NT2/D1 (cell line): ENCODE measurements at regions not wholly inside any gene's neighbourhood (a gene's known extent, or its start where the extent isn't known, plus 50 kb on each side); places are given as distances from the start of the nearest gene placed in this dataset.
"Not testable (repeated sequence)": the region's sequence is repeated elsewhere in the genome, so short reads cannot be mapped to it uniquely, and the experiment has no call there.

Experiments used
- DNase-seq: peaks from one replicate; pipeline ENCODE4 v3.0.0-alpha.2; 2011; ENCODE audit warnings: low read depth, low spot score
- H3K27me3 ChIP-seq: 2 replicates; pipeline ENCODE4 v1.6.0; 2011; ENCODE audit warnings: mild to moderate bottlenecking; ENCODE audit not compliant: insufficient read length, insufficient read depth
- H3K36me3 ChIP-seq: 2 replicates; pipeline ENCODE4 v1.6.1; 2011; ENCODE audit warnings: mild to moderate bottlenecking, low read length, mixed read lengths; ENCODE audit not compliant: insufficient read depth, insufficient read length
- H3K4me1 ChIP-seq: 2 replicates; pipeline ENCODE4 v1.5.1; 2011; ENCODE audit not compliant: insufficient read depth, insufficient read length
- H3K4me3 ChIP-seq: 2 replicates; pipeline ENCODE4 v1.5.1; 2011; ENCODE audit warnings: low read depth; ENCODE audit not compliant: insufficient read length
- H3K9ac ChIP-seq: 2 replicates; pipeline ENCODE4 v1.6.0; 2011; ENCODE audit warnings: low read depth; ENCODE audit not compliant: insufficient read length
- H3K9me3 ChIP-seq: 2 replicates; pipeline ENCODE4 v1.5.1; 2011; ENCODE audit warnings: mild to moderate bottlenecking, low read length; ENCODE audit not compliant: insufficient read depth
- SUZ12 ChIP-seq: IDR thresholded peaks from 2 replicates; pipeline ENCODE4 v1.6.1; 2011; ENCODE audit not compliant: insufficient read length, insufficient read depth; ENCODE audit errors: extremely low read depth
- YY1 ChIP-seq: IDR thresholded peaks from 2 replicates; pipeline ENCODE4 v1.6.1; 2011; ENCODE audit not compliant: insufficient read length, insufficient read depth
- ZNF274 ChIP-seq: IDR thresholded peaks from 2 replicates; pipeline ENCODE4 v1.6.1; 2011; ENCODE audit warnings: mild to moderate bottlenecking, low read depth, low read length

GRCh38 chr3:20456511-20456910 lies 270.5 kb upstream of the SGO1 start:
- Histone ChIP-seq H3K9ac (no peak overlapping the region), H3K9me3 (peaks cover 7% of the 10 kb centered on the region; the same call in 1 of the 2 replicates), H3K36me3 (no peaks in the 10 kb centered on the region), H3K4me1 (no peaks in the 10 kb centered on the region), H3K27me3 (no peaks in the 10 kb centered on the region), H3K4me3 (no peak overlapping the region)
- DNase-seq: no peak
- TF ChIP-seq SUZ12: no peak
- no peak for TF ChIP-seq ZNF274
- TF ChIP-seq YY1: no peak

- no peaks in the 10 kb centered on the region for H3K4me1 ChIP-seq
- no peak overlapping the region for H3K4me3 ChIP-seq
- H3K9me3 ChIP-seq: peaks cover 25% of the 10 kb centered on the region; the same call in 1 of the 2 replicates
- DNase-seq: no peak
- TF ChIP-seq ZNF274: no peak
- TF ChIP-seq YY1: no peak
- TF ChIP-seq SUZ12: no peak
- no peak overlapping the region for H3K9ac ChIP-seq
- no peaks in the 10 kb centered on the region for H3K27me3 ChIP-seq
- no peaks in the 10 kb centered on the region for H3K36me3 ChIP-seq
These were observed 265.2 kb upstream of the SGO1 start for GRCh38 chr3:20451170-20451569.

- no peaks in the 10 kb centered on the region for H3K27me3 ChIP-seq
- peaks cover 25% of the 10 kb centered on the region; the same call in 1 of the 2 replicates for H3K9me3 ChIP-seq
- H3K4me1 ChIP-seq: no peaks in the 10 kb centered on the region
- no peak overlapping the region for H3K4me3 ChIP-seq
- H3K36me3 ChIP-seq: no peaks in the 10 kb centered on the region
- no peak overlapping the region for H3K9ac ChIP-seq
- no peak for TF ChIP-seq SUZ12
- TF ChIP-seq YY1: no peak
- no peak for TF ChIP-seq ZNF274
- DNase-seq: no peak
These were observed 264.6 kb upstream of the SGO1 start for GRCh38 chr3:20450611-20451010.

- Histone ChIP-seq H3K36me3 (no peaks in the 10 kb centered on the region), H3K4me1 (no peaks in the 10 kb centered on the region), H3K27me3 (no peaks in the 10 kb centered on the region), H3K4me3 (no peak overlapping the region), H3K9me3 (no peaks in the 10 kb centered on the region), H3K9ac (no peak overlapping the region)
- DNase-seq: no peak
- TF ChIP-seq YY1: no peak
- no peak for TF ChIP-seq SUZ12
- no peak for TF ChIP-seq ZNF274
These were observed 256.8 kb upstream of the SGO1 start for GRCh38 chr3:20442846-20443245.

- H3K9me3 ChIP-seq, H3K36me3 ChIP-seq, H3K4me3 ChIP-seq, H3K9ac ChIP-seq, H3K4me1 ChIP-seq, DNase-seq, H3K27me3 ChIP-seq: not testable (repeated sequence)
These were observed 241.3 kb upstream of the SGO1 start for GRCh38 chr3:20427268-20427667.

GRCh38 chr3:20425138-20425537 lies 239.1 kb upstream of the SGO1 start:
- Histone ChIP-seq H3K9me3 (no peaks in the 10 kb centered on the region), H3K4me3 (no peak overlapping the region), H3K27me3 (no peaks in the 10 kb centered on the region), H3K9ac (no peak overlapping the region), H3K36me3 (no peaks in the 10 kb centered on the region), H3K4me1 (no peaks in the 10 kb centered on the region)
- no peak for DNase-seq
- no peak for TF ChIP-seq SUZ12
- TF ChIP-seq ZNF274: no peak
- no peak for TF ChIP-seq YY1

- no peaks in the 10 kb centered on the region for H3K27me3 ChIP-seq
- H3K4me1 ChIP-seq: no peaks in the 10 kb centered on the region
- H3K4me3 ChIP-seq: no peak overlapping the region
- TF ChIP-seq ZNF274: no peak
- no peak for TF ChIP-seq YY1
- no peak for TF ChIP-seq SUZ12
- no peak for DNase-seq
- H3K9me3 ChIP-seq: no peaks in the 10 kb centered on the region
- no peaks in the 10 kb centered on the region for H3K36me3 ChIP-seq
- no peak overlapping the region for H3K9ac ChIP-seq
These were observed 238.1 kb upstream of the SGO1 start for GRCh38 chr3:20424086-20424485.

- H3K4me1 ChIP-seq: no peaks in the 10 kb centered on the region
- no peak for DNase-seq
- no peak for TF ChIP-seq YY1
- no peak for TF ChIP-seq ZNF274
- TF ChIP-seq SUZ12: no peak
- no peaks in the 10 kb centered on the region for H3K36me3 ChIP-seq
- H3K27me3 ChIP-seq: no peaks in the 10 kb centered on the region
- no peak overlapping the region for H3K9ac ChIP-seq
- no peaks in the 10 kb centered on the region for H3K9me3 ChIP-seq
- H3K4me3 ChIP-seq: no peak overlapping the region
These were observed 236.4 kb upstream of the SGO1 start for GRCh38 chr3:20422391-20422790.
